Ovary (tissue), 7 donors: ENCODE measurements at regions not wholly inside any gene's neighbourhood (a gene's known extent, or its start where the extent isn't known, plus 50 kb on each side); places are given as distances from the start of the nearest gene placed in this dataset.

Experiments
- DNase-seq, 5 donors: peaks; one replicate each; pipeline ENCODE4 v3.0.0-alpha.2; 2019 to 2020
- H3K27ac ChIP-seq, 2 donors: fragments of 200-600 bp; one replicate each; pipeline versions ENCODE4 v1.5.1 to v1.8.0; 2019 to 2022
- H3K27me3 ChIP-seq: fragments of 200-600 bp; one replicate; pipeline ENCODE4 v1.8.0; 2022
- H3K36me3 ChIP-seq: fragments of 200-600 bp; sonication (generic); one replicate; pipeline ENCODE4 v1.5.1; 2019
- H3K4me1 ChIP-seq: one replicate; pipeline ENCODE4 v1.8.1; 2013; ENCODE audit warnings: mild to moderate bottlenecking, moderate library complexity; ENCODE audit not compliant: insufficient read depth
- H3K4me3 ChIP-seq: fragments of 200-600 bp; sonication (generic); one replicate; pipeline ENCODE4 v1.5.1; 2017
- H3K9me3 ChIP-seq, 2 donors: fragments of 200-600 bp in 1 of 2; sonication (generic) in 1 of 2; one replicate each; pipeline versions ENCODE4 v1.5.1 to v1.8.1; 2013 to 2019; ENCODE audit warnings: mild to moderate bottlenecking in 1 of 2, moderate library complexity in 1 of 2
- EP300 ChIP-seq: sonication (generic); formaldehyde crosslinking; IDR thresholded peaks from one replicate; pipeline ENCODE4 v1.6.1; 2017; ENCODE audit warnings: antibody characterized with exemption
- POLR2A ChIP-seq: fragments of 450-650 bp; IDR thresholded peaks from one replicate; pipeline ENCODE4 v1.6.1; 2017; ENCODE audit warnings: antibody characterized with exemption, mild to moderate bottlenecking, moderate library complexity
- WGBS, 3 donors: extraction: QIAGEN DNeasy Blood & Tissue Kit in 1 of 3; methylation state at CpG; one replicate each; pipeline versions ENCODE4 v1.1.5 to v1.1.7; 2013 to 2017; 5-methylcytosine and 5-hydroxymethylcytosine counted together
- intact Hi-C, 4 donors: fragments of 100-400 bp; cut with DNase I; formaldehyde crosslinking; loops; one replicate each; pipeline versions ENCODE4 v1.11.0 to v1.15.1; 2022 to 2023
- TF ChIP-seq, protein P1 (sequence below), 3 donors: fragments of 450-650 bp in 2 of 3; fragments of 200-600 bp in 1 of 3; IDR thresholded peaks; one replicate each; pipeline versions ENCODE4 v1.5.1 to v1.8.0; 2016 to 2022; ENCODE audit warnings: antibody characterized with exemption in 3 of 3, mild to moderate bottlenecking in 1 of 3
- donor health status: DM: no; HTN: no; CAD: no; lungs with moderate emphysema.
- donor health status: DM: no; HTN: no; CAD: no.
- donor health status: Bipolar disorder and iron deficiency.
- donor health status: DM: no; HTN: no; CAD: no.
- donor health status: DM: yes; HTN: yes; CAD: no.

GRCh38 chr3:72129501-72130094 is 344.6 kb upstream of the PROK2 start:
- intact Hi-C loops: no loop called here
- Histone ChIP-seq H3K27me3 (no peaks in the 10 kb centered on the region), H3K9me3 (no peaks in the 10 kb centered on the region), H3K36me3 (no peaks in the 10 kb centered on the region), H3K4me1 (peaks cover 4% of the 10 kb centered on the region), H3K4me3 (no peak overlapping the region), H3K27ac (no peak overlapping the region)
- no peak for DNase-seq
- no peak for TF ChIP-seq POLR2A
- TF ChIP-seq EP300: no peak
- TF ChIP-seq, protein P1, sequence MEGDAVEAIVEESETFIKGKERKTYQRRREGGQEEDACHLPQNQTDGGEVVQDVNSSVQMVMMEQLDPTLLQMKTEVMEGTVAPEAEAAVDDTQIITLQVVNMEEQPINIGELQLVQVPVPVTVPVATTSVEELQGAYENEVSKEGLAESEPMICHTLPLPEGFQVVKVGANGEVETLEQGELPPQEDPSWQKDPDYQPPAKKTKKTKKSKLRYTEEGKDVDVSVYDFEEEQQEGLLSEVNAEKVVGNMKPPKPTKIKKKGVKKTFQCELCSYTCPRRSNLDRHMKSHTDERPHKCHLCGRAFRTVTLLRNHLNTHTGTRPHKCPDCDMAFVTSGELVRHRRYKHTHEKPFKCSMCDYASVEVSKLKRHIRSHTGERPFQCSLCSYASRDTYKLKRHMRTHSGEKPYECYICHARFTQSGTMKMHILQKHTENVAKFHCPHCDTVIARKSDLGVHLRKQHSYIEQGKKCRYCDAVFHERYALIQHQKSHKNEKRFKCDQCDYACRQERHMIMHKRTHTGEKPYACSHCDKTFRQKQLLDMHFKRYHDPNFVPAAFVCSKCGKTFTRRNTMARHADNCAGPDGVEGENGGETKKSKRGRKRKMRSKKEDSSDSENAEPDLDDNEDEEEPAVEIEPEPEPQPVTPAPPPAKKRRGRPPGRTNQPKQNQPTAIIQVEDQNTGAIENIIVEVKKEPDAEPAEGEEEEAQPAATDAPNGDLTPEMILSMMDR (IDR thresholded peaks at IDR 0.05): no peak
- 19 to 28% (median 19%) methylated on average over 5 of the region's 5 CpGs for WGBS, 3 donors

- H3K4me1 ChIP-seq: peaks cover 4% of the 10 kb centered on the region
- no peaks in the 10 kb centered on the region for H3K9me3 ChIP-seq
- TF ChIP-seq, protein P1 (IDR thresholded peaks at IDR 0.05): no peak
- TF ChIP-seq POLR2A (no peak), EP300 (no peak)
- intact Hi-C loops: no loop called here
- no peaks in the 10 kb centered on the region for H3K27me3 ChIP-seq
- no peak for DNase-seq
- H3K27ac ChIP-seq: no peak overlapping the region
- H3K36me3 ChIP-seq: no peaks in the 10 kb centered on the region
- WGBS, 3 donors: 66 to 77% (median 71%) methylated on average over 2 of the region's 2 CpGs
- H3K4me3 ChIP-seq: no peak overlapping the region
Observed at GRCh38 chr3:72128921-72129320, 344.0 kb upstream of the PROK2 start.

DNA sequence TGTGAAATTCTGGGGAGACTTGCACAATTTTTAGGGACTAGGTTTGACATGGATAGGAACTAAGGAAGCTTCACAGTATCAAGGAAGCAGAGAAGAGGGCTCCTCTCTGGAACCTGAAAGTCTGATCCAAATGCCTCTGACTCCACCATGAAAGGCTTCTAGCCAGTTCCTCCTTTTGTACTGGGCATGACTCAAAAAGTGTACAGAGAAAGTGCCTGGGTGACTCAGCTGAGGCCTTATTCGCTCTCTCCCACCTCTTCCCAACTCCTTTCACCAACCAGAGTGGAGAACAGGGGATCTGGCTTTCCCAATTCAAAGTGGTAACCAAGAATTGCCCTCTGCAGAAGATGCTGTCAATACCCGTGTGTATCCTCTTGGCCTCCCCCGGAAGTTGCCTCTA is 342.9 kb upstream of the PROK2 start:
- intact Hi-C loops: no loop called here

GRCh38 chr3:72127224-72127612 is 342.3 kb upstream of the PROK2 start:
- intact Hi-C loops: no loop called here
- no peaks in the 10 kb centered on the region for H3K36me3 ChIP-seq
- TF ChIP-seq POLR2A: no peak
- TF ChIP-seq, protein P1 (IDR thresholded peaks at IDR 0.05): no peak
- TF ChIP-seq EP300: no peak
- no peak overlapping the region for H3K27ac ChIP-seq
- peaks cover 4% of the 10 kb centered on the region for H3K4me1 ChIP-seq
- 91 to 96% (median 93%) methylated on average over 4 of the region's 4 CpGs for WGBS, 3 donors
- no peaks in the 10 kb centered on the region for H3K9me3 ChIP-seq
- DNase-seq: no peak
- no peaks in the 10 kb centered on the region for H3K27me3 ChIP-seq
- H3K4me3 ChIP-seq: no peak overlapping the region

More for the DNA sequence above, 342.9 kb upstream of the PROK2 start:
- 88 to 94% (median 92%) methylated on average over 3 of the region's 3 CpGs for WGBS, 3 donors
- H3K4me1 ChIP-seq: peaks cover 4% of the 10 kb centered on the region
- no peak for DNase-seq
- no peak overlapping the region for H3K27ac ChIP-seq
- TF ChIP-seq, protein P1 (IDR thresholded peaks at IDR 0.05): no peak
- no peak for TF ChIP-seq EP300
- no peak for TF ChIP-seq POLR2A
- H3K4me3 ChIP-seq: no peak overlapping the region
- no peaks in the 10 kb centered on the region for H3K27me3 ChIP-seq
- no peaks in the 10 kb centered on the region for H3K9me3 ChIP-seq
- no peaks in the 10 kb centered on the region for H3K36me3 ChIP-seq
